ENCODE measurements at regions not wholly inside any gene's neighbourhood (a gene's known extent, or its start where the extent isn't known, plus 50 kb on each side); places are given as distances from the start of the nearest gene placed in this dataset.

DNA sequence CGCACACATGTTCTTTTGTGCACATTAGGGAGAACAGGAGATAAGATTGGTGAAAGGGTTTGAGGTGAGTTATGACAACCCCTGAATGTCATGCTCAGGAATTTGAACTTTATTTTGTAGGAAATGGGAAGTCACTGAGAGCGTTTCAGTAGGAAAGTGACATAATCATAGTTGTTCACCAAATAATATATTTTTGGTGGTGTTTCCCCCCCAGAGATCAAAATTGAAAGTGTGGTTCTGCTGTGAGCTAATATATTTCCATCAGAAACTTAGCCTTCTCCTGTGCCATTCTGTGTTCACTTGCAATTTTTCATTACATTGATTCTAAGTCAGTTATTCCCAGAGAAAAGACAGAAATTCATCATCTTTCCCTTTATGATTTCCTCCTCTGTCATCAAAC, 64.1 kb upstream of the RCN1 start:
- no peaks in the 10 kb centered on the region for H3K36me3 ChIP-seq
- intact Hi-C loops (cut with DNase I) = no loop called here
- ATAC-seq = no peak

DNA sequence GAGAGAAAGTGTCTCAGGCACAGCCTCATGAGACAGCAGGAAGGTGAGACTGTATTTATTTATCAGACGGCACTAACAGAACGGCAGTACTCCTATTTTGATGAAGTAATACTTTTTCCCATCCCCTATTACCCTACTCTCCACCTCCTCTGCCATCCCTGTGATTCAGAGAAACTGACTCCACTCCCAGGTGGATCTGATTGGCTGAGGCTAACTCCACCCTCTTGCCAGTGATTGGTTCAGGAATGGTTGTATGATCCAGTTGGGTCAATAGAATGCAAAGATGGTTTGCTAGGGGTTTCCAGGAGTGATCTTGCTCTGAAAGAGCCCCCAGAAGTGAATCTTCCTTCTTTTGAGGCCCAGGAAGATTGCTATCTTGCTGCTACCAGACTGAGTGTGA, 65.9 kb upstream of the RCN1 start:
- H3K4me3 ChIP-seq = no peak overlapping the region
- intact Hi-C loops (cut with DNase I) = no loop called here
- DNase-seq = no peak
- no peak overlapping the region for H3K27ac ChIP-seq
- no peak for ATAC-seq
- H3K27me3 ChIP-seq = peaks cover 0 to 12% of the 10 kb centered on the region in 2 donors
- TF ChIP-seq, protein P1, sequence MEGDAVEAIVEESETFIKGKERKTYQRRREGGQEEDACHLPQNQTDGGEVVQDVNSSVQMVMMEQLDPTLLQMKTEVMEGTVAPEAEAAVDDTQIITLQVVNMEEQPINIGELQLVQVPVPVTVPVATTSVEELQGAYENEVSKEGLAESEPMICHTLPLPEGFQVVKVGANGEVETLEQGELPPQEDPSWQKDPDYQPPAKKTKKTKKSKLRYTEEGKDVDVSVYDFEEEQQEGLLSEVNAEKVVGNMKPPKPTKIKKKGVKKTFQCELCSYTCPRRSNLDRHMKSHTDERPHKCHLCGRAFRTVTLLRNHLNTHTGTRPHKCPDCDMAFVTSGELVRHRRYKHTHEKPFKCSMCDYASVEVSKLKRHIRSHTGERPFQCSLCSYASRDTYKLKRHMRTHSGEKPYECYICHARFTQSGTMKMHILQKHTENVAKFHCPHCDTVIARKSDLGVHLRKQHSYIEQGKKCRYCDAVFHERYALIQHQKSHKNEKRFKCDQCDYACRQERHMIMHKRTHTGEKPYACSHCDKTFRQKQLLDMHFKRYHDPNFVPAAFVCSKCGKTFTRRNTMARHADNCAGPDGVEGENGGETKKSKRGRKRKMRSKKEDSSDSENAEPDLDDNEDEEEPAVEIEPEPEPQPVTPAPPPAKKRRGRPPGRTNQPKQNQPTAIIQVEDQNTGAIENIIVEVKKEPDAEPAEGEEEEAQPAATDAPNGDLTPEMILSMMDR (IDR thresholded peaks at IDR 0.05) = no peak
- no peaks in the 10 kb centered on the region for H3K36me3 ChIP-seq
- H3K4me1 ChIP-seq = no peaks in the 10 kb centered on the region
- no peaks in the 10 kb centered on the region for H3K9me3 ChIP-seq

More for the DNA sequence above, 64.1 kb upstream of the RCN1 start:
- DNase-seq = no peak
- H3K9me3 ChIP-seq = no peaks in the 10 kb centered on the region
- H3K4me1 ChIP-seq = no peaks in the 10 kb centered on the region
- no peak overlapping the region for H3K4me3 ChIP-seq
- peaks cover 0 to 17% of the 10 kb centered on the region in 2 donors for H3K27me3 ChIP-seq
- no peak overlapping the region for H3K27ac ChIP-seq
- TF ChIP-seq, protein P1 (IDR thresholded peaks at IDR 0.05) = no peak

DNA sequence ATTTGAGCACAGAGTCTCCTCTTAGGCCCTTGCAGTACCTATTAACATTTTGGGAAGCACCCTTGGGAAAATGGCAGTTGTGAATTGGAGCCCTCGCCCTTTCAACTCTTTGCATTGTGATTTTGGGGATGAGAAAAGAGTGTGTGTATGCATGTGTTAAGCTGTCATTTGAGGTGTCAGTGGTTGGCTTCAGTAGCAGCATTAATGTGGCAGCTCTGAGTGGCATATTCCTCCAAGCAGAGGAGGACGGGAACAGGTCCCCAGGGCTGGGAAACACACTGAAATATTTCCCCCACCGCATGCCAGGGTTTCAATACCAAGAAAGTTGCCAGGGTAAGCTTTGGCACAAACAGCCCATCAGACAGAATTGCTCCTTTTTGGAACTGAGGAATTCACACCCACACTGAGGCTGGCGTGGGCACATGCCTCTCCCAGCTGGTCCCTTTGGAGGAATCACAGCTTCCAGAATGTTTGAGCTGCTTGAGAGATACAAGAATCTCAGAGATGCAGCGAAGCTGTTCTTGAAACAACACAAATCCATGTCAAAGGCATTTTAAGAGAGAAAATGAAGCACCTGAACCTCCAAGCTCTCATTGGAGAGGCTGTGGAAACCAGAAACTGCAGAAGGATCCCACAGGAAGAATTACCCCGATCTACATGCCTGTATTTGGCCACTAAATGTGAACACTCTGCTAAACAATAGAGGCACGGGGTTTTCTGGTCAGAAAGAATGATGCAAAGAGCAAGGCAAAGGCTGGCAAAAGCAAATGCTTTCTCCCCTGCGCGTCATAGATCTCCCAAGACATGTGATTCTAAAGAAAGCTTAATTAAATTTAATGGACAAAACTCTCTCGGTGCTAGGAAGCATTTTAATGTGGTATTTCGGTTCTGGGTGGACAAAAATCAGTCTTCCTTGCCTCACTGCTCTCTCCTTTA, 67.2 kb upstream of the RCN1 start:
- Histone ChIP-seq H3K9me3 (no peaks in the 10 kb centered on the region), H3K36me3 (no peaks in the 10 kb centered on the region), H3K27ac (no peak overlapping the region), H3K4me3 (no peak overlapping the region), H3K4me1 (no peaks in the 10 kb centered on the region), H3K27me3 (peaks cover 0 to 12% of the 10 kb centered on the region in 2 donors)
- TF ChIP-seq, protein P1 (IDR thresholded peaks at IDR 0.05) = no peak
- intact Hi-C loops (cut with DNase I) = no loop called here
- DNase-seq (no peak), ATAC-seq (no peak)

DNA sequence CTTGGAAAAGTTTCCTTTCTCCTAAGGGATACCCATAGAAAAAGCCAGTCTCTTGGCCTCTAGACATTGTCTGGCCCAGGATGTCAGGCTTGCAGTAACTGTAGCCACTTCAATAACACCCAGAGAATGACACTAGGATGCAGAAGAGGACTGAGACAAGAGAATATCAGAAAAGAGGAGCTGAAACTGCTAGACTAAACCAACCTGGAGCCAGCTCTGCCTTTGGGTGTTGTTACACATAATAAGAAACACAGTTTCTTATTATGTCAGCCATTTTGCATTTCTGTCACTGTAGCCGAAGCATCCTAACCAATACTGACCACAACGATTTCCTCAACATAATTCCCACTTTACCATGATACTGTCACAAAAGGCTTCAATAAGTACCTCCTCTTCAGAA, 72.2 kb upstream of the RCN1 start:
- Histone ChIP-seq H3K4me1 (no peaks in the 10 kb centered on the region), H3K27ac (no peak overlapping the region), H3K9me3 (no peaks in the 10 kb centered on the region), H3K27me3 (peaks cover 0 to 16% of the 10 kb centered on the region in 2 donors), H3K4me3 (no peak overlapping the region), H3K36me3 (no peaks in the 10 kb centered on the region)
- intact Hi-C loops (cut with DNase I) = no loop called here
- ATAC-seq = no peak
- no peak for DNase-seq
- TF ChIP-seq, protein P1 (IDR thresholded peaks at IDR 0.05) = no peak

DNA sequence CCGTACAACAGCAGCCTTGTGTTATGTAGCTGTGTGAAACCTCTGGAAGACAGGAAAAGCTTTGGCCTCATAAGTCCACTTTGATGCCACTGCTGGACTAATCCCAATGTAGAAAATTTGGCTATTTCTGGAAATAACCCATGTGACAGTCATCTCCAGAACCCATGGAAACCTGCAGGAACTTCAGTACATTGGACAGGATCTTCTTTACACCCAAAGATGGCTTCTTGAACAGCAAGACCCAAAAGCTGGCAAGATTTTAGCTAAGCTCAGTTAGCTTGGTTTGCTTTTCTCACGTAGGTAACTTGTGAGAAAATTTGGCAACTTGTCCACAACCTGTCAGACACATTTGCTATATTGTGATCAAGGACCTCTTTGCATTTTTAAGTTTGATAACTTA, 74.8 kb upstream of the RCN1 start:
- peaks cover 0 to 15% of the 10 kb centered on the region in 2 donors for H3K27me3 ChIP-seq
- no peaks in the 10 kb centered on the region for H3K36me3 ChIP-seq
- H3K9me3 ChIP-seq = no peaks in the 10 kb centered on the region
- intact Hi-C loops (cut with DNase I) = no loop called here
- no peak for ATAC-seq
- H3K4me3 ChIP-seq = no peak overlapping the region
- DNase-seq = no peak
- no peaks in the 10 kb centered on the region for H3K4me1 ChIP-seq
- TF ChIP-seq, protein P1 (IDR thresholded peaks at IDR 0.05) = no peak
- no peak overlapping the region for H3K27ac ChIP-seq
